HPDE6-E6E7 (cell line): ENCODE measurements at regions not wholly inside any gene's neighbourhood (a gene's known extent, or its start where the extent isn't known, plus 50 kb on each side); places are given as distances from the start of the nearest gene placed in this dataset.
"Not testable (repeated sequence)": the region's sequence is repeated elsewhere in the genome, so short reads cannot be mapped to it uniquely, and the experiment has no call there.

Experiments used
- DNase-seq: peaks from one replicate; pipeline ENCODE4 v3.0.0; 2011; ENCODE audit warnings: missing footprints; ENCODE audit errors: extremely low spot score

DNA sequence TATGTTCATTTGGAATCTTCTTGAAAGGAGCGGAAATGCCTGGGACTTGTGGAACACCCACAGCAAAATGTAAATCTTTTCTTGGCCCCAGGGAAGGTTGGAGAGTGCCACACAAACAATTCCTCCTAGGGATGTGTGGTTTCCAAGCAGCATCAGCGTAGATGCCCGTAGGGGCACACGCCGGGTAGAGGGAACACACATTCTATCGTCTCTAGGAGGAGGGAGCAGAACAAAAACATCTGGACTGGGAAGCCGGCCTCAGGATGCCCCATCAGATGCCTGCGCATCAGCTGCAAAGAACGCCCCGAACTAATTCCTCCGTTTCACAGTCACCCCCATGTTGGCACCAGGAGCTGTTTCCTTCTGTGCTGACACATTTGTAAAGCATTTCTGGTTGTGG, 357.9 kb upstream of the ZFHX3 start:
- no peak for DNase-seq

DNA sequence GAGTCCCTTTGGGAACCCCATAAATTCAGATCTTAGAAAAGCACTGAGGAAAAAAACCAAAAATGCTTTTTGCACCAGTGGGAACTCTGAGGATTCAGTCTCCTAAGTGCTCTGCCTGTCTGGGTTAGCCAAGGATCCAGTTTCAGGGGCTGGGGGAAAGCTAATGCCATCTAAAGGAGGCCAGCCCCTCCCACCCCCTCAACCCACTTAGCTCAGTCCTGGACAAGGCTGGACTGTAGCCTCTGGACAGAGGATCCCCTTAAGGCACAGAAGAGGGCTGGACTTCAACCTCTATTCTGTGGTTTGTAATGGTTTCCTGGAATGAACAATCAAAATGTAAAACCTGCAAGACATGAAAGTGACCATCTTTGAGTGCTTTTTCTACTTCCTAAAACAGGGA, 356.1 kb upstream of the ZFHX3 start:
- no peak for DNase-seq

DNA sequence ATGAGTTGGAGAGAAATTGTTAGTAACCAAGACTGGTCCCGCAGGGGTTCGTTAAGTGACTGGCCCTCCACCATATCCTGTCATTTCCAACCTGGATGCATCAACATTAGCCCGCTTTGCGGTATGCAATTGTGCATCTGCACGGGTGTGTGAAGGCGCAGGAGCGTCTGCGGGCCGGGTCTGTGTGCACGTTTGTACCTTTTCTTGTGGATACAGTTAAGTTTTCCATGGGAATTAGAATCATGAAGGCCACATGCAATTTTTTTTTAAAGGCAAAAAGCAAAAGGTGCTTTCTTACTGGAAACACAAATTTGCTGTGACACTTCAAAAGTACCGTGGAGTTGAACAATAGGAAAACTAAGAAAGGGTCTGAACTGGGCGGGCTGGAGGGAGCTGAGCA, 355.4 kb upstream of the ZFHX3 start:
- DNase-seq = no peak

DNA sequence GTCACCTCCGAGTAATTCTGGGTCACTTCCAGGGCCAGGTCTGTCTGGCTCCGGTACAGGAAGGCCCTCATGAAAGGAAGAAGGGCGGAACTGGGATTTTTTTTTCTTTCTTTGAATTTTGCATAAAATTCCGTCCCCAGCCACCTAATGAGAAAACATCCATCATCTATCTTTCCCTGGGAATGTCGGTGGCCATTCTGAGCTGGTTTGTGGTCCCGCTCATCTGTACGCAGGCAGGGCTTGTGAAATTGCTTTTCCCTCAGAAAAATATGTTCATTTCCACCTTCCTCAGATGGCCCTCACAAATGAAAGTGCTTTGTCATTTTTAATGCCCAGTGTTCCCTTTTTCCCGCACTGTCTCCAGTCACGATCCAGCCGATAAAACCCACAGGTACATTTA, 353.0 kb upstream of the ZFHX3 start:
- DNase-seq = no peak

DNA sequence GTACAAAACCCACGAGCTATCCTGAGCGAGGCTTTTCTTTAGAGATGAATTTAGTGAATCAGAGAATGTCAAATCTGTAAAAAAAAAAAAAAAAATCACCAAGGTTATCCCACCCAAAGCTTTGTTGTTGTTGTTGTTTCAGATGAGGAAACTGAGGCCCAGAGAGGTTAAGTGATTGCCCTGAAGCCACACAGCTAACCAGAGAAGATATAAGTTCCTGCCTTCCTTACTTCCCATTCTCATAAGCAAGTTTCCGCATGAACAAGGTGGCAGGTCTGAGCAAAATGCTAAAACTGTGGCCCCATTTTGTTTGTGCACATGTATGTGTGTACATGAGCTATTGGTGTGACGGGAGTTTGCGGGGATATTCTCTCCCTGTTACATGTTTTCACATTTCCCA, 352.1 kb upstream of the ZFHX3 start:
- no peak for DNase-seq

DNA sequence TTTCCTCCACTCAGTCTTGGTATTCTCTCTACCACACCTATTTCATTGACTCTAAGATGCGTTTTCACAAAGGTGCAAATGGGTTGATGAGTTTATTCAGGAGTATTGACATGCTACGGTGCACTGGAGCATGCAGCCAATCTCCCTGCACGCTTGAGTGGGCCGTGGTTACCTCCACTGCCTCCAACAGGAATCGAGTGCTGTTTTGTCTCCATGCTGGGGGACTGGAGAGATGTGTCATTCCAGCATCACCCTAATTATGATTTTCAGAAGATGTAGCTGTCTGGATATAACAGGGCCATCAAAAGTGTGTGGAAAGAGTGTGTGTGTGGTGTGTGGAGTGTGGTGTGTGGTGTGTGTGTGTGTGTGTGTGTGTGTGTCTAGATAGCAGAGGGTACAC, 351.6 kb upstream of the ZFHX3 start:
- no peak for DNase-seq

DNA sequence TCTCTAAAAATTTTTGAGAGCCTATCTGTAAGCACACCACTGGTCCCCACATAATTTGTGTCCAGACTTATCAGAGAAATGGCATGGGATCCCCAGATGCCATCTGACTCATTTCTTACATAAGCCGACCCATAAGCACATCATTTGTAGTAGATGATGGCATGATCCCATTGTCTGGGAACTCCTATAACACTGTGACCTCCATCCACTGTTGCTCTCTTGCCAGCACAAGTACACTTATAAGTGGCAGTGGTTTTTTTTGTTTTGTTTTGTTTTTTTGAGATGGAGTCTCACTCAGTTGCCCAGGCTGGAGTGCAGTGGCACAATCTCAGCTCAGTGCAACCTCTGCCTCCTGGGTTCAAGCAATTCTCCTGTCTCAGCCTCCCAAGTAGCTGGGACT, 350.7 kb upstream of the ZFHX3 start:
- not testable (repeated sequence) for DNase-seq

DNA sequence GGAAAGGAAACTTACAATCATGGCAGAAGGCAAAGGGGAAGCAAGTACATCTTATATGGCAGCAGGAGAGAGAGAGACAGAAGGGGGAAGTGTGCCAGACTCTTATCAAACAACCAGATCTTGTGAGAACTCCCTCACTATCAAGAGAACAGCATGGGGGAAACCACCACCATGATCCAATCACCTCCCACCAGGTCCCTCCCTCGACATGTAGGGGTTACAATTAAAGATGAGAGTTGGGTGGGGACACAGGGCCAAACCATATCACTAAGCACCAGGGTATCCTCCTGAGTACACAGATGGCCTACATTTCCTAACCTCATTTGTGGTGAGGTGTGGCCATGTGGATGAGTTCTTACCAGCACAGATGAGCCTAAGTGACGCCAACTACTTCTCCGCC, 348.6 kb upstream of the ZFHX3 start:
- DNase-seq = no peak

DNA sequence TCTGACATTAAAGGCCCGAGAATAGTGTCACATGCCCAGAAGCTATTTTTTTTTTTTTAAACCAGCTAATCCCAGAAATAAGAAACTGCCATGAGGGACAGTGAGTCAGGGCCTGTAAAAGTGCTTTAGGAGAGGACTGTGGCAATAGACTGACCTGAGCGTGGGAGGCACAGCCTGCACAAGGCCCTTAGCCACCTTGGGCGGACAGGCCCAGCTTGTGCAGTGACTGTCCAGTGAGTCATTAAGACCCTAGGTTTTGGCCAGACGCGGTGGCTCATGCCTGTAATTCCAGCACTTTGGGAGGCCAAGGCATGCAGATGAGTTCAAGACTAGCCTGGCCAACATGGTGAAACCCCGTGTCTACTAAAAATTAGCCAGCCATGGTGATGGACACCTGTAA, 343.0 kb upstream of the ZFHX3 start:
- no peak for DNase-seq

DNA sequence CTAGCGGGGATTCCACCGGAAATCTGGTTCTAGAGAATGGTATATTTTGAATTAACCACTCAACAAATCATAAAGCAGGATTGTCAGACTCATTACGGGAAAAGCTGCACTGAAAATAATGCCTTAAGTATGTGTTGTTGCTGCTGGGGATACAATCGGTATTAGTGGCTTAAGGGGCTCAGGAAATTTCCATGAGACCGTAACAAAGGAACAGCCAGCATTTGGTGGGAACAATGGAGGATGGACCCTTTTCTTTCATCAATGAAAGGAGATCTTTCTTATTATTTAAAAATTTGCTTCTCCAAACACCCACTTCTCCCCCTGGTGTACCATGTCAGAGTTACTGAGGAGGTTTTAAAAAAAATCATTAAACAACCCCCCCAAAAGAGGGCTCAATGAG, 342.6 kb upstream of the ZFHX3 start:
- no peak for DNase-seq

DNA sequence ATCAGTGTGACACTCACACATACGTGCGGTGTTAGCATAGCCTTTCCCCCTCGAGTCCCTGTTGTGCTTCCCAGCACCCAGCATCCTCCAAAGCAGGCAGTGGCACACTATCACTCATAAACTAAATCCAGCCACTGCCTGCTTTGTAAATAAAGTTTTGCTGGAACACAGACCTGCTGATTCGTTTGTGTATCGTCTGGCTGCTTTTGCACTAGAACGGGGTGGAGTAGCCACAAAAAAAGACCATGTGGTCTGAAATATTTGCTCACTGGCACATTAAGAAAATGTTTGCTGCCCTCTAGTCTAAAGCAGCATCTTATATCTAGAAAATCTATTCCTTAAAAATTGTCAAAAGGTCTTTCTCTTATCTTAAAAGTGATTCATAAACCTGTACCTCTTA, 341.2 kb upstream of the ZFHX3 start:
- no peak for DNase-seq

DNA sequence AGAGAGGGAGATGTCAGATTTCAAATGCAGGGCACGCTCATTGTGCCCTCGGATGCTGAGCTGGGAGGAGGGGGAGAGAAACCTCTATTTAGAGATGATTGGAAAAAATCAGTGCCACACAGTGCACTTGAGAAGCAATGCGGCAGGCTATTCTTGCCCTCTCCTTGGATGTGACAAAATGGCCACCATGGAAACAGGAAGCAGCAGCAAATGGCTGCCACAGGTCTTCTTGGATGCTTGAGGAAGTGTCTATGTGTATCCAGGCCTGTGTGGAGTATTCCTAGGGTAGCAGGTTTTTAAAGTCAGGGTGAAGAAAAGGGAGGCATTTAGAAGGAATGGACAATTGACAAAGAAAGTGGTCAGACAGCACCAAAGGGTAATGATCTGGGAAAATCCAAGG, 340.1 kb upstream of the ZFHX3 start:
- DNase-seq = no peak

DNA sequence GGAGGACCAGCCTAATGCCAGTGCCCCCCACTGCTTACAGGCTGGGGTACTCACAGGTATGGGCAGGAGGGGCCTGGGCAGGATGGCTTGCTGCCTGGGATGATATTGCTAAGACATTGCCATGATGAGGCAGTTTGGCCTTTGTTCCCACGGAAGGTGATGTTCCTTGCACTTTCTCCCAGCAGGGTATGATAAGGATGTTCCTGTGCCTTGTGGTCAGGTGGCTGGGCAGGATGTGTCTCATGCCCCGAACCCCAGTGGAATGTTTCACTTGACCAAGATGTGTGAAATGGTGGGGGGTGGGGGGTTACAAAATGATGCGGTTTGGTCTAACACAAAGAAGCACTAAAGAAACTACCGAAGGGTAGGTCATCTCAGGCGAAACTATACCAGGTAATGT, 337.8 kb upstream of the ZFHX3 start:
- DNase-seq = no peak

DNA sequence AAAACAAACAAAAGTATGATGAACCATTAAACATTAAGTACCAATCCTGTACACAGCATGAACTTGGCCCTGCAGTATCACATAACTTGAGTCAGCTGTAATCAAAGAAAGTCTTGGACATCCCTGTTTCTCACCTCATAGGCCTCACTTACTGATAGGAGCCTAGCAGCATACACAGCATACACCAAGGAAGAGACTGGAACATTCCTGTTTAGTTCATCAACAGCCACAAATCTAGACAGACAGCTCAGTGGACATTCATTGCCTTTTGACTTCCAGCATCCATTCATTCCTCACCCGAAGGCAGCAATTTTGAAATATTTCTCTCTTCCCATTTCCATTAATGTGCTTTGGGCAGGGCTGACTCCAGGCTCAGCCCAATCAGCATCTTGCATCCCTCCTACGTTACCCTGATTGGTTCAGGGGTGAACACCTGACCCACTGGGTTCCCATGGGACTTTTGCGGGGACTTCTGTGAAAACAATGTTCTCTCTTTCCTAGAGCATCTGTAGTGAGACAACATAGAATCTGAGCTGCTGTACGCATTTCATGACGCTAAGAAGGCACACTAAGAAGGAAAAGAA, 336.7 kb upstream of the ZFHX3 start:
- no peak for DNase-seq

DNA sequence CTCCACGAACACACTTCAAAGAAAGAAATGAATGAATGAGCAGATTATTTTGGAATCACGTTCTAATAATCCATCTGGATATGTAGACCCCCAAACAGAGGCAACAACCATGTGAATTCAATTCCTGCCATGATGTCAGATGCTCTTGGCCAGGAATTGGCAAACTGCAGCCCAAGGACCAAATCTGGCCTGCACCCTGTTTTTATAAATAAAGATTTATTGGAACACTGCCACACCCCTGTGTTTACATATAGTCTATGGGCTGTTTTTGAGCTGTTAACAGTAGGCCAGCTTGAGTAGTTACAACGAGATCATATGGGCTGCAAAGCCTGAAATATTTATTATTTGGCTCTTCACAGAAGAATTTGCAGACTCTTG, 336.0 kb upstream of the ZFHX3 start:
- DNase-seq = no peak

DNA sequence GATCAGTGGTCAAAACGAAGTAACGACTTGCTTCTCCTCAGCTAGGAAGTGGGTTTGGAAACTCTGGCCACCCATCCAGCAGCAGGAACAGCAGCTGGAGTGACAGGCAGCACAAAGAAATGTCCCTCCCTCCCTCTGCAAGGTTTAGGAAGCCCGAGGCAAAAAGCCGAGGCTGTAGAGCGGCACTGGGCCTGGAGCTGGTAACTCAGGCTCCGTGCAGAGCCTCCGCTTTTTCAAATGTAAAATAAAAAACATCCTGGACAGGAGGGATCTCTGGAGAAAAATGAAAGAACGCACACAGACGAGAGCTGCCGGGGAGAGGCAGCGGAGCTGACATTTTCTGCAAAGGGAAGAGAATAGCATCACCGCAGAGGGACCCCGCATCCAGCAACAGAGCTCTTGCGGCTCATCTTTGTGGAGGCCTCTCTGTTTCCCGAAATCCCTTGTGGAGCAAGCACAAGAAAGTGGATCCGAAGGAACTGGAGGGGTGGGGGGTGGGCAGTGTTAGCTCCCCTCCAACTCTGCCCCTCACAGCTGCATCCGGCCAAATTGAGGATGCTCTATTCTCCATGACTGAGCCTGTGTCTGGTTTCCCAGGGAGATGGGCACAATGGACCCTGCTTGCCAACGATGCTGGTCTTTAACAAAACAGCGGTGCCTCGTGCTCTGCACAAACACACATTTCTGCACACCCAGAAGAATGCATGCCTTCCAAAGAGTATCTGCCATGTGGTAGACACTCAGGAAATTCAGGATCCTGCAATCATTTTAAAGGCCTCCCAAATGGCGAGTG, 335.5 kb upstream of the ZFHX3 start:
- no peak for DNase-seq

DNA sequence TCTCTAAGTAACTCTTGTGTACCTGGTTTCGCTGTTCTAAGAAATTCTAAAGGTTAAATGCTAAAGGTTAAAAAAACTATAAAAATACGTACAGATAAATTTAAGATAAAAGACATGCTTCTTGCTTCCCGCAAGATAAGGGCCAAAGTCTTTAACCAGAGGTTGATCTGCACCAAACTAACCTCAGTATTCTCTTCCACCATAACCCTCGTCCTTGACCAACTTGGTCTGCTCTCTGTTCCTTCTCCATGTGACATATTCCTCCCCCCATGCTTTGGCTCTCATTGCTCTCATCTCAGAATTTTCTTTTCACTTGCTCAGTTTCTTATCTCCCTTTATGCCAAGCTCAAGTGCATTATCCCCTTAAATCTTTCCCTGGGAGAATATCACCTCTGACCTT, 330.5 kb upstream of the ZFHX3 start:
- no peak for DNase-seq

DNA sequence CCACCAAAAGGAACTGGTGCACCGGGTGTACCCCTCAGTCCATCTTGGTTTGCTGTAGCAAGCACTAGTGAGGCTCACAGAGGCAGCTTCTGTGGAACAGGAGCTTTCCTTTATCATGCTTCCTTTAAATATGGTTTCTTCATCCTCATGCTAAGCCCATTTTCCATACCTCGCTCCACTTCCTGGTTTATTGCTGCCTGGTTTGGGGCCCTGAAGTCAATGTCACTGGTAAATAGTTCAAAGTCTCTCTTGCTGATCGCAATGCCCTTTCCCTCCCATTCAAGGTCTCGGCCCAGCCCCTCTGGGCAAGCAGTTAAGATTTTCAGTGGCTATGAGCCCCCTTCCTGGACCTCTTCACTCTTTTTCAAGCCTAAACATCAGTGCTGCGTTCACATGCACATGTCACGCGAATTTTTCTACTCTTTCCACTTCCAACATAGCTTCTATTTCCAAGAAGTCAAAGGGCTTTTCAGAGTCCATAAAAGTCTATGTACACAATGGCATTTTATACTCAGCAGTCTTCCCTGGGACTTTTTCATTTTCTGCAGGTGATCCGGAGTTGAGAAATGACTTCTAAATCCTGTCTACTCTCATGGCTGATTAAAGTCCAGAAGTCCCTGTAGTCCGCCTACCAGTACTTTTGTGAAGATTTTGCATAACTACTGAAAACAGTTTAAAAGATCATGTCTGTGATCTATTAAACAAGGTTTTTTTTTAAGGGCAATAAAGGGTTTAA, 323.8 kb upstream of the ZFHX3 start:
- DNase-seq = no peak

DNA sequence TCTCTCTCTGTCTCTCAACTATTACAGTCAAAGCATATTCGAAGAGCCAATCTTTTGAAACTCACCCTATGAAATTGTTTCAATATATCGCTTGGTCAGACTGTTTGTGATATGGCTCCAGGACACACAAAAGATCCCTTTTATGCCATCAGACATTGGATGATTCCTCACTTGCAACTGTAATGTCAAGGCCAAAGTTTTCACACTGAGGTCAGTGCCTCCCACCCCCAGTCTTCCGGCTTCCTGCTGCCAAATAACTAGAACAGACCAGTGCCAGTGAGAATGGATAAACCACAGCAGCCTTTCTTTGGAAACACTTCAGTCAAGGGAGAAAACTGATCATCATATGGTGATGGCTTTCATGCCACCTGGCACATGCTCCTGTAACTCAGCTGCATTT, 321.9 kb upstream of the ZFHX3 start:
- DNase-seq = no peak

DNA sequence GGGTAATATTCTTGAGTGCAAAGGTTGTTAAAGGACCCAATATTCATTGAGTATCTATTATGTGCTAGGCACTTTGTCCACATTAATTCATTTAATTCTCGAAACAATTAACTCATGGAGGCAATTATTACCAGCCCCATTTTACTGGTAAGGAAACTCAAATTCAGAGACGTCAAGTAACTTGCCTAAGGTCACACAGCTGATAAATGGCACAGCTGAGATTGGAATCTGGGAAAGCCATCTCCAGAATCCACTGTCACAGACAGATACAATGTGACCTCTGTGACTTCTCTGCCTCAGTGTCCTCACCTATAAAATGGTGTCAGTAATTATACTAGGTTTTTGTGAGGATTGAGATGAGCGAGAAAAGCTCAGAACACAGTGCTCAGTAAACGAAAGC, 320.8 kb upstream of the ZFHX3 start:
- no peak for DNase-seq

DNA sequence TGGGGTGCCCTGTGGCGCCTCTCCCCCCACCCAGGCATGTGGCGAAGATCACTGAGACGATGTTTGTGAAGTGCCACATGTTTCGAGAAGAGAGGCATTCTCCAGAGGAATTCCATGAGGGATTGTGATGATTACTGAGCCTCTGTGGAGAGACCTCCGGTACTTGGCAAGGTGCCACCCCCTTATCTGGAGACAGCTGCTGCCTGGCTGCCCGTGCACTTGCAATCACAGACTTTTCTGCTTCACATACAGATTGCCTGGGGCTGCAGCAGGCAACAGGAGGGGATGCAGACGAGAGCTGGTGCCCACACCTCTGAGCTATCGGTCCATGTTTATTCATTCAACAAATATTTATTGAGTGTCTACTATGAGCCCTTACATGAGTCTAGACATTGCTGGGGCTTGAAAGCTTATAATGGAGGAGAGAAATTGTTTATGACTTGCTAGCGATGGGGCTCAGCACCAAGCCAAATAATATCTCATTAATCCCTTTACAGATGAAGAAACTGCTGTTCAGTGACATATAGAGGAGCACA, 317.2 kb upstream of the ZFHX3 start:
- no peak for DNase-seq

DNA sequence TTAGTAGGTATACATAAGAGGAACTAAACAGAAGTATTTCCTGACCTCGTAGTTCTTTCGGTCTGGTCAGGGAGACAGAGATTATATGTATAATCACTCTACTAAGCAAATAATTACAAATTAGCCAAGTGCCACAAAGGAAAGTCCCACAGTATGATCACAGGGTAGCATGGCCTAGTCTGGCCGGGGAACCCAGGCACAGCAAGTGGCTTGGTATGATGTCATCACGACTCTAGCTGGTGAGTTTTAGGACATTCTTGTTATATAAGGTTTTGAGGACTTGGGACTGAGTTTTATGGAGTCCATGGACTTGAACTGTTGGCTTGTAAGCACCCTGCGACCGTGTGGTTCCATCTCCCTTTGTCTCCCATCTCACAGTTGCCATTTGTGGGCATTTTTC, 316.5 kb upstream of the ZFHX3 start:
- DNase-seq = no peak

DNA sequence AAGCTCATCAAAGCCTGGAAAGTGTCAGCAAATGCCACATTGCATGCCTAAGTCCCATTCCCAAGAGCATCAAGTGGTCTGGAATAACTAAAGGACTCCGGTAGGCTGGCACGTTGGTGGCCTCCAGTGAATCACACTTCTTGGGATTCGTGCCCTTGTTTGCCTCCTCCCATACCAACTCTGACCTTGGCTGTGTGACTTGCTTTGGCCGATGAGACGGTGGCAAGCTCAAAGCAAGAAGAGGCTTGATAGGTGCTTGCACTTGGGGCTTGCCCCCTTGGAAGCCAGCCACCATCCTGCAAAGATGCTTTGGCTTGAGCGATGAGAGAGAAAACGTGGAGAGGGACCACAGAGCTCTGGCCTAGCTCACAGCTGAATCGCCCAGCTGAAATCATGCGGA, 313.1 kb upstream of the ZFHX3 start:
- no peak for DNase-seq
